Ovary (tissue), 7 donors: ENCODE measurements at regions not wholly inside any gene's neighbourhood (a gene's known extent, or its start where the extent isn't known, plus 50 kb on each side); places are given as distances from the start of the nearest gene placed in this dataset.
A peak's percentile ranks its signal among the peaks of the same experiment; 100 is the strongest.

Experiments used
- DNase-seq, 5 donors: peaks; one replicate each; pipeline ENCODE4 v3.0.0-alpha.2; 2019 to 2020
- H3K27ac ChIP-seq, 2 donors: fragments of 200-600 bp; one replicate each; pipeline versions ENCODE4 v1.5.1 to v1.8.0; 2019 to 2022
- H3K27me3 ChIP-seq: fragments of 200-600 bp; one replicate; pipeline ENCODE4 v1.8.0; 2022
- H3K36me3 ChIP-seq: fragments of 200-600 bp; sonication (generic); one replicate; pipeline ENCODE4 v1.5.1; 2019
- H3K4me1 ChIP-seq: one replicate; pipeline ENCODE4 v1.8.1; 2013; ENCODE audit warnings: mild to moderate bottlenecking, moderate library complexity; ENCODE audit not compliant: insufficient read depth
- H3K4me3 ChIP-seq: fragments of 200-600 bp; sonication (generic); one replicate; pipeline ENCODE4 v1.5.1; 2017
- H3K9me3 ChIP-seq, 2 donors: fragments of 200-600 bp in 1 of 2; sonication (generic) in 1 of 2; one replicate each; pipeline versions ENCODE4 v1.5.1 to v1.8.1; 2013 to 2019; ENCODE audit warnings: mild to moderate bottlenecking in 1 of 2, moderate library complexity in 1 of 2
- EP300 ChIP-seq: sonication (generic); formaldehyde crosslinking; IDR thresholded peaks from one replicate; pipeline ENCODE4 v1.6.1; 2017; ENCODE audit warnings: antibody characterized with exemption
- POLR2A ChIP-seq: fragments of 450-650 bp; IDR thresholded peaks from one replicate; pipeline ENCODE4 v1.6.1; 2017; ENCODE audit warnings: antibody characterized with exemption, mild to moderate bottlenecking, moderate library complexity
- WGBS, 3 donors: extraction: QIAGEN DNeasy Blood & Tissue Kit in 1 of 3; methylation state at CpG; one replicate each; pipeline versions ENCODE4 v1.1.5 to v1.1.7; 2013 to 2017; 5-methylcytosine and 5-hydroxymethylcytosine counted together
- intact Hi-C, 4 donors: fragments of 100-400 bp; cut with DNase I; formaldehyde crosslinking; loops; one replicate each; pipeline versions ENCODE4 v1.11.0 to v1.15.1; 2022 to 2023
- TF ChIP-seq, protein P1 (sequence below), 3 donors: fragments of 450-650 bp in 2 of 3; fragments of 200-600 bp in 1 of 3; IDR thresholded peaks; one replicate each; pipeline versions ENCODE4 v1.5.1 to v1.8.0; 2016 to 2022; ENCODE audit warnings: antibody characterized with exemption in 3 of 3, mild to moderate bottlenecking in 1 of 3
- donor health status: DM: no; HTN: no; CAD: no; lungs with moderate emphysema.
- donor health status: DM: no; HTN: no; CAD: no.
- donor health status: Bipolar disorder and iron deficiency.
- donor health status: DM: no; HTN: no; CAD: no.
- donor health status: DM: yes; HTN: yes; CAD: no.

DNA sequence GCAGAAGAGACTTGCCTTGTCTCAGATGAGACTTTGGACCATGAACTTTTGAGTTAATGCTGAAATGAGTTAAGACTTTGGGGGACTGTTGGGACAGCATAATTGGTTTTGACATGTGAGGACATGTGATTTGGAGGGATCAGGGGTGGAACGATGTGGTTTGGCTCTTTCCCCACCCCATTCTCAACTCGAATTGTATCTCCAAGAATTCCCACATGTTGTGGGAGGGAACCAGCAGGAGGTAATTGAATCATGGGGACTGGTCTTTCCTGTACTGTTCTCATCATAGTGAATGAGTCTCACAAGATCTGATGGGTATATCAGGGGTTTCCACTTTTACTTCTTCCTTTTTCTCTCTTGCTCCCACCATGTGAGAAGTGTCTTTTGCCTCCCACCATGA, 229.7 kb upstream of the KCND2 start:
- no peak overlapping the region for H3K4me3 ChIP-seq
- H3K27ac ChIP-seq: no peak overlapping the region
- no peaks in the 10 kb centered on the region for H3K27me3 ChIP-seq
- H3K36me3 ChIP-seq: no peaks in the 10 kb centered on the region
- DNase-seq: no peak
- TF ChIP-seq EP300 (no peak), POLR2A (no peak)
- TF ChIP-seq, protein P1, sequence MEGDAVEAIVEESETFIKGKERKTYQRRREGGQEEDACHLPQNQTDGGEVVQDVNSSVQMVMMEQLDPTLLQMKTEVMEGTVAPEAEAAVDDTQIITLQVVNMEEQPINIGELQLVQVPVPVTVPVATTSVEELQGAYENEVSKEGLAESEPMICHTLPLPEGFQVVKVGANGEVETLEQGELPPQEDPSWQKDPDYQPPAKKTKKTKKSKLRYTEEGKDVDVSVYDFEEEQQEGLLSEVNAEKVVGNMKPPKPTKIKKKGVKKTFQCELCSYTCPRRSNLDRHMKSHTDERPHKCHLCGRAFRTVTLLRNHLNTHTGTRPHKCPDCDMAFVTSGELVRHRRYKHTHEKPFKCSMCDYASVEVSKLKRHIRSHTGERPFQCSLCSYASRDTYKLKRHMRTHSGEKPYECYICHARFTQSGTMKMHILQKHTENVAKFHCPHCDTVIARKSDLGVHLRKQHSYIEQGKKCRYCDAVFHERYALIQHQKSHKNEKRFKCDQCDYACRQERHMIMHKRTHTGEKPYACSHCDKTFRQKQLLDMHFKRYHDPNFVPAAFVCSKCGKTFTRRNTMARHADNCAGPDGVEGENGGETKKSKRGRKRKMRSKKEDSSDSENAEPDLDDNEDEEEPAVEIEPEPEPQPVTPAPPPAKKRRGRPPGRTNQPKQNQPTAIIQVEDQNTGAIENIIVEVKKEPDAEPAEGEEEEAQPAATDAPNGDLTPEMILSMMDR (IDR thresholded peaks at IDR 0.05): no peak
- no peaks in the 10 kb centered on the region for H3K9me3 ChIP-seq
- H3K4me1 ChIP-seq: no peaks in the 10 kb centered on the region
- intact Hi-C loops: no loop called here
- WGBS, 3 donors: 54 to 76% (median 65%) methylated on average over 2 of the region's 2 CpGs

DNA sequence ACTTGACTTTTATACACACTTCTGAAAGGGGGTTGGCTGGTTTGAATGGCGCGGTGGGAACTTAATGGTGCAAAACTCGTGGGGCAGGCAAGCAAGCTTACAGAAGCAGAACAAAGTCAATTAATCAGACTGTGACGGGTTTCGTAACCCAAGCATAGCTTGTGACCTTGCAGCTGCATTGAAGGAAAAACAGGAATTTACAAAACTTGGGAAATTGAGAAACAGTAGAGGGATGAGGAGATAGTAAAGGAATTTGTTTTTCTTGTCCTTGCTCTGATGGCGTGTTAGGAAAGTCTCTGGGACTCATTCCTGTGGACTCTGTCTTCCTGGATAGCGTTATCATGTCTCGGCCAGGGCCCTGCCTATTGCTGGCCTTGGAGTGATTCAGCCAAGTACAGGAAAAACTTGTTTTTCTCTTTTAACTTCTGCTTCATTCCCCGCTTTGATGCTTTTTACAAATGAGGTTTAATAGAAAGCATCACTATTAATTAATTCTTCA, 220.0 kb upstream of the KCND2 start:
- intact Hi-C loops: no loop called here
- Histone ChIP-seq H3K4me3 (no peak overlapping the region), H3K27me3 (no peaks in the 10 kb centered on the region), H3K27ac (peak overlapping the region in 1 of 2 donors; percentile 87), H3K9me3 (no peaks in the 10 kb centered on the region), H3K4me1 (peaks cover 10% of the 10 kb centered on the region), H3K36me3 (no peaks in the 10 kb centered on the region)
- peak; percentile 62 to 81 (median 76) for DNase-seq
- TF ChIP-seq, protein P1 (IDR thresholded peaks at IDR 0.05): no peak
- TF ChIP-seq EP300 (no peak), POLR2A (no peak)
- WGBS, 3 donors: 3 to 17% (median 8%) methylated on average over 9 of the region's 9 CpGs

DNA sequence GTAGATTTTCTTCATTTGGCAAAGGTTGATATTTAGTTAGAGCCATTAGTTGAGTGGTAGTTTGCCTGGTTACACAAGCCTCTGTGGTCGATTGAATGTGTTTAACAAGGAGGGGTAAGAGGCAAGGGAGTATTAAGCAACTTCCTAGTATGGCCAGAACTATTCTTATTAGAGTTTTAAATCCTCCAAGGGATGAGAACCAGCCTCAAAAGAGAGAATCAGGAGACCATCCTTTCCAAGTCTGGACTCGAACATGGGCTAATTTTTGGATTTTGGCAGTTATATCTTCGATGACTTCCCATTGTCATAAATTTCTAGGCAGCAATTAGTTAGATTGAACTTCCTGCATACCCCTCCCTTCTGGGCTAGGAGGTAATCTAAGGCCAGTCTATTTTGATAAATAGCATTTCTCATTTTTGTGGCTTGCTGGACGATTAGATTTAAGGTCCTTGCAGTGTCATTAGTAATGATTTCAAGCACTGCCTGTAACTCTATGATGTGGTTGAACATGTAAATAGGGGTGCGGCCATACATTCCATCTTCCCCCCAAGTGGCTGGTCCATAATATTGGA, 219.5 kb upstream of the KCND2 start:
- H3K36me3 ChIP-seq: no peaks in the 10 kb centered on the region
- intact Hi-C loops: no loop called here
- DNase-seq: no peak
- H3K9me3 ChIP-seq: no peaks in the 10 kb centered on the region
- TF ChIP-seq, protein P1 (IDR thresholded peaks at IDR 0.05): no peak
- no peak for TF ChIP-seq EP300
- no peak for TF ChIP-seq POLR2A
- H3K27ac ChIP-seq: peak overlapping the region; percentile 8 to 87
- H3K4me1 ChIP-seq: peaks cover 10% of the 10 kb centered on the region
- no peaks in the 10 kb centered on the region for H3K27me3 ChIP-seq
- WGBS, 3 donors: 17 to 26% (median 23%) methylated on average over 5 of the region's 5 CpGs
- no peak overlapping the region for H3K4me3 ChIP-seq

DNA sequence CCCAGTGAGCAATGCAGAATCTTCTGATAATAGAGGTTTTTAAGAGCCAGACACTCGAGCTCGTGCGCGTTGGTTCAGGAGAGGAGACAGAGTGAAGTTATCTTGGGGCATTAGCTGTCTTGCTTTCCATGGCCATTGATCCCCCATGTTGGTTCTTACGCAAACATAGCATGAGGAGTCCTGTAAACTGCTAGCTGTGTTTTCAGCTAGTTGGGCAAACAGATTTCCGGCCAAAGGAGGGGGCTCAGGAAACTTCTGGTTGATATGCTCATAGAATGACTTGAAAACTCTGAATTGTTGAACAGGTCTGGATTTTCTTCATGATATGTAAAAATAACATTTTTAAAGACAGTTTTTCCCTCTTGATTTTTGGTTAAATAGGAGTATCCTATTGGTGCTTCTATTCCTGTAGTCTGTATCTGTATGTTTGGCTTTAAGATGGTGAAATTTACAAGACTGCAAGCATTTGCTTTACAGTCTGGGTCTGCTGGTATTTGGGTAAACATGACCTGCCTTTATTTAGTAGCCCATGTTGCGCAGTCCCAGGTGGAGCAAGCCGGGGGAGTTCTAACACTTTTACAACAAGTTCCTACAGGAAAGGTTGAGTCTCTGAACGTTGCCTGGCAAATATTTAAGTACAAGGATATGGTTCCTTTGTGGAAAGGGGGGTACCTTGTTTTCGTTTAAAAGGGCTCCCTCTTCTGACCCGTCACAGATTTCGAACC, 218.4 kb upstream of the KCND2 start:
- TF ChIP-seq POLR2A: no peak
- TF ChIP-seq, protein P1 (IDR thresholded peaks at IDR 0.05): no peak
- TF ChIP-seq EP300: no peak
- Histone ChIP-seq H3K4me1 (peaks cover 10% of the 10 kb centered on the region), H3K4me3 (no peak overlapping the region), H3K36me3 (no peaks in the 10 kb centered on the region), H3K9me3 (no peaks in the 10 kb centered on the region), H3K27me3 (no peaks in the 10 kb centered on the region), H3K27ac (peak overlapping the region in 1 of 2 donors; percentile 87)
- intact Hi-C loops: no loop called here
- DNase-seq: no peak
- WGBS, 3 donors: 85 to 90% (median 87%) methylated on average over 12 of the region's 12 CpGs
